MG63 (cell line): ENCODE measurements at regions not wholly inside any gene's neighbourhood (a gene's known extent, or its start where the extent isn't known, plus 50 kb on each side); places are given as distances from the start of the nearest gene placed in this dataset.
"Not testable (repeated sequence)": the region's sequence is repeated elsewhere in the genome, so short reads cannot be mapped to it uniquely, and the experiment has no call there.

Experiments used
- DNase-seq: peaks from one replicate; pipeline ENCODE4 v3.0.0-alpha.2; 2020
- H3K27me3 ChIP-seq: fragments of 250-450 bp; sonication (Bioruptor Pico); 2 replicates; pipeline ENCODE4 v1.5.1; 2020; ENCODE audit warnings: mild to moderate bottlenecking, moderate library complexity
- H3K36me3 ChIP-seq: fragments of 250-450 bp; sonication (Bioruptor Pico); 2 replicates; pipeline ENCODE4 v1.5.1; 2020; ENCODE audit warnings: mild to moderate bottlenecking, moderate library complexity
- H3K4me3 ChIP-seq: fragments of 250-450 bp; sonication (Bioruptor Pico); 2 replicates; pipeline ENCODE4 v1.5.1; 2020; ENCODE audit warnings: mild to moderate bottlenecking, moderate library complexity
- H3K9me3 ChIP-seq: fragments of 250-450 bp; sonication (Bioruptor Pico); 2 replicates; pipeline ENCODE4 v1.5.1; 2020; ENCODE audit warnings: mild to moderate bottlenecking, moderate library complexity

DNA sequence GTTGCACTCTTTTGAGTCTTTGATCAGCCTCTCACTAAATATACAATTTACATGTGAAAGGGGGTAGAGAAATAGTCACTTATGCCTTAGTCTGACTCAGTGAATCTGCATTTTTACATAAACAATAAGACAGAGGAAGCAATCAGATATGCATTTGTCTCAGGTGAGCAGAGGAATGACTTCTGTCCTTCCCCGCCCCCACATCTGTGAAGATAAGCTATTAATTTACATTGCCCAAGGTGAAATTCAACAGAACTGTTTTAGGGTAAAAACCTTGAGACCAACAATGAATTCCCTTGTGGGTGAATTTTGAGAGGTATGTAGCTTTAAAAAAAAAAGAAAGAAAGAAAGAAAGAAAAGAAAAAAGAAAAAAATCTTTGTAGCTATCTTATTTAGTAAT lies 1302.9 kb upstream of the ACVR2A start:
- H3K9me3 ChIP-seq: no peaks in the 10 kb centered on the region
- DNase-seq: no peak
- no peaks in the 10 kb centered on the region for H3K36me3 ChIP-seq
- no peak overlapping the region for H3K4me3 ChIP-seq
- H3K27me3 ChIP-seq: no peaks in the 10 kb centered on the region

DNA sequence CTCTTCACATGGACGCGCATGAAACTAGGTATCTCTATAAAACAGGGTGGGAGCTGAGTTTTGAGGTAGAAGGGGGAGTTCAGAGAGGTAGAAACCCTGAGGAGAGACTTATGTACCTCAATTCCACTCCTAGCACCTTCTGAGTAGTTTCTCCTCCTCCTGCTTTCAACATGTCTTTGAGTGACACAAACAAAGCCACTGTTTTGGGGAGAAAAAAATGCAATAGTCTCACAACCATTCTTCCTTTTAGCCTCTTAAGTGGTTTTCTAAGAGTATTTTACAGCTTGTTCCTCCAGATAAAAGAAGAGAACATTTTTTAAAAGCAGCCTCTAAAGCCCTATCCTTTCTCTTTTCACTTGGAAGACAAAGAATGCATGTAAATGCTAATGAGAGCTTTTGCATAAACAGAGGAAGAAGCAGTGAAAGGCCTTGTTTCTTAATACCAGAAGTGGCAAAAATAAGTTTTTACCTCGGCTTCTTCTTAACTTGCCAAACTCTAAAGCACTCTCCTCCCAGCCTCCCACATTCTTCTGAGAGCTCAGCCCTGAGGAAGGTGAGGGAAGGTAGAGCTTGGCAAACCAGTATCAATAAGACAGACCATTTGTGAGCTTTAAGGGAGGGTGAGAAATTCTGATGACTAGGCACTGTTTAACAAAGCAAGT lies 1304.4 kb upstream of the ACVR2A start:
- no peaks in the 10 kb centered on the region for H3K36me3 ChIP-seq
- H3K9me3 ChIP-seq: no peaks in the 10 kb centered on the region
- no peak overlapping the region for H3K4me3 ChIP-seq

DNA sequence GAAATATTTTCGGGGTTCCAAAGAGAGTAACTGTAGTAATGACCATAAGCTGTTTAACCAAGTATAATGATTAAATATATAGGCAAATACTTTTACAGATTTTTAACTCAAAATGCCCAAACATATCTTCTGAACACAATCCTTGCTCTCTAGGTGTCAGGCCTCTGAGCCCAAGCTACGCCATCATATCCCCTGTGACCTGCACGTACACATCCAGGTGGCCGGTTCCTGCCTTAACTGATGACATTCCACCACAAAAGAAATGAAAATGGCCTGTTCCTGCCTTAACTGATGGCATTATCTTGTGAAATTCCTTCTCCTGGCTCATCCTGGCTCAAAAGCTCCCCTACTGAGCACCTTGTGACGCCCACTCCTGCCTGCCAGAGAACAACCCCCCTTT lies 1305.1 kb upstream of the ACVR2A start:
- not testable (repeated sequence) for DNase-seq, H3K27me3 ChIP-seq, H3K36me3 ChIP-seq, H3K9me3 ChIP-seq, H3K4me3 ChIP-seq

More for the DNA sequence above, 1304.4 kb upstream of the ACVR2A start:
- no peak for DNase-seq
- H3K27me3 ChIP-seq: no peaks in the 10 kb centered on the region

DNA sequence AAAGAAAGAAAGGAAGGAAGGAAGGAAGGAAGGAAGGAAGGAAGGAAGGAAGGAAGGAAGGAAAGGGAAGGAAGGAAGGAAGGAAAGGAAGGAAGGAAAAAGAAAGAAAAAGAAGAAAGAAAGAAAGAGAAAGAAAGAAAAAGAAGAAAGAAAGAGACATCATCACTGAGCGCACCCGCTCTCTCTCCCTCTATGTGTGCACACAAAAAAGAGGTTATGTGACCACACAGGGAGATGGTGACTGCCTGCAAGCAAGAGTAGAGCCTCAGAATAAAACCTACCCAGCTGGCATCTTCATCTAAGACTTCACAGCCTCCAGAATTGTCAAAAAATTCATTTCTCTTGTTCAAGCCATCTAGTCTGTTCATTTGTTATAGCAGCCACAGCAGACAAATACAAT lies 1307.4 kb upstream of the ACVR2A start:
- Histone ChIP-seq H3K27me3 (no peaks in the 10 kb centered on the region), H3K4me3 (no peak overlapping the region), H3K9me3 (no peaks in the 10 kb centered on the region), H3K36me3 (no peaks in the 10 kb centered on the region)
- no peak for DNase-seq

DNA sequence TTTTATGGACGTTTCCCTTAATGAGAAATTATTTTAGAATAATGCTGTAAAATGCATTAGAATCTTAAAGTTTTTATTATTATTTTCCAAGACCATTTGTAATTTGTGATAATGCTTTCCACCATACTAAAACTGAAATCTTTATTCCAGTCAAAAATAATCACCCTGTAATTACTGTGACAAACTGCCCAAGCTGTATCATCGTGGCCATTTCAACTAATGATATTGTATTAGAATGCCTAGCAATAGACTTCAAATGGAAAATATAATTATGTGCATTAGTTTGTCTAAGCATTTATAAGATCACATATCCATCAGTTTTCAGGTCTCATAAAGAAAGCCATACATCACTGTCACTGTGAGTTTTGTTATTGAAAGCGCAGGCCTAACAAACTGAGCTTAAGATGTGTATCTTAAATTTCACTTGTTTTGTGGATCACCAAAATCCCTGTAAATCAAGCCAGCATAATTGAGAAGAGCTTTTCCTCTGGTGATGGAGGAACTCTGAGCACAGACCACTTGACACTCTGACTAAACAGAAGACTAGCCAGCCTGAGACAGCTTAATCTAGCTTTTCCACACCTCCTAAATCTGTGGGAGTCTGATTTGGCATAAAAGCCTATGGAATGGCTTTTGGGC lies 1312.2 kb upstream of the ACVR2A start:
- Histone ChIP-seq H3K4me3 (no peak overlapping the region), H3K36me3 (no peaks in the 10 kb centered on the region), H3K9me3 (no peaks in the 10 kb centered on the region), H3K27me3 (no peaks in the 10 kb centered on the region)
- no peak for DNase-seq

DNA sequence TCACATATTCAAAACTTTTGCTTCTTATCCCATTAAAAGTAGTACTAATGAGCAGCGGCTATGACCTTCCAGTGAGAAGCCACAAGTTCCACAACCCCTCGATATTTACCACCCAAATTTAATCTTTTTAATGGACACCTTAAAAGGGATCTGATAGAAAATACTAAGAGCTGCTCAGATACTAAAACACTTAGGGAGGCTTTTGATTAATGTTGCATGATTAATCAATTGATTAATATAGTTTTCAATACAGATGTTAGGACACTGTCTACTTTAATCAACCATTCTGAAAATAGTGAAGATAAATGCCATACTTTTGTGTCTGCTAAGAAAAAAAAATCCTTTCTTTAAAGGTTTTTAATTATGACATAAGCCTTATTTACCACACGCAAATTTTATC lies 1312.8 kb upstream of the ACVR2A start:
- Histone ChIP-seq H3K9me3 (no peaks in the 10 kb centered on the region), H3K36me3 (no peaks in the 10 kb centered on the region)
- DNase-seq: no peak

DNA sequence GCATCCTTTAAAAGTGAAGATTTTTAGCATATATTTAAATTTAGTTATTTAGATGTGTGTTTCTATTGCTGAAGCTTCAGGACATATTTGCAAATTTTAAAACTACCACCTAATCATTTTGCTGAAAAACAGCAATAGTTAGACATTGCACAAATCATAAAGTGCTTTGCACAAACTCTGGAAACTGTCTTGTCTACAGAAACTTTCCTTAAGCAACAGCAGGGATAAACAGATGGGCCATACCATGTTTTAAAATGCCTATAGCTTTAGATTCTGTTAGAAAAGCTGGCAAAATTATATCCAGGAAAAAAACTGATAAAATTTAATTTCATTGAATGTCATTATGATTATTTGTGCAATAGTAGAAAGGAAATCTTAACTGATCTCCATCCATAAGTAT lies 1313.9 kb upstream of the ACVR2A start:
- no peak for DNase-seq
- Histone ChIP-seq H3K36me3 (no peaks in the 10 kb centered on the region), H3K9me3 (no peaks in the 10 kb centered on the region), H3K4me3 (no peak overlapping the region), H3K27me3 (no peaks in the 10 kb centered on the region)

More for the DNA sequence above, 1312.8 kb upstream of the ACVR2A start:
- H3K27me3 ChIP-seq: no peaks in the 10 kb centered on the region
- H3K4me3 ChIP-seq: no peak overlapping the region

DNA sequence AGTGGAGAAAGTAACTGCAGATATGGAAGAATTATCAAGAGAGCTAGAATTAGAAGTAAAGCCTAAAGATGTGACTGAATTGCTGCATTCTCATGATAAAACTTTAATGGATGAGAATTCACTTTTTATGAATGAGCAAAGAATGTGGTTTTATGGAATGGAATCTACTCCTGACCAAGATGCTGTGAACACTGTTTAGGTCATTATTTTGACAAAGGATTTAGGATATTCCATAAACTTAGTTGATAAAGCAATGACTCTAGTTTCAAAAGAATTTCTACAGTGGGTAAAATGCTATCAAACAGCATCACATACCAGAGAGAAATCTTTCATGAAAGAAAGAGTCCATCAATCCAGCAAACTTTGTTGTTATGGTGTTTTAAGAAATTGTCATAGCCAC lies 1317.7 kb upstream of the ACVR2A start:
- DNase-seq: no peak

DNA sequence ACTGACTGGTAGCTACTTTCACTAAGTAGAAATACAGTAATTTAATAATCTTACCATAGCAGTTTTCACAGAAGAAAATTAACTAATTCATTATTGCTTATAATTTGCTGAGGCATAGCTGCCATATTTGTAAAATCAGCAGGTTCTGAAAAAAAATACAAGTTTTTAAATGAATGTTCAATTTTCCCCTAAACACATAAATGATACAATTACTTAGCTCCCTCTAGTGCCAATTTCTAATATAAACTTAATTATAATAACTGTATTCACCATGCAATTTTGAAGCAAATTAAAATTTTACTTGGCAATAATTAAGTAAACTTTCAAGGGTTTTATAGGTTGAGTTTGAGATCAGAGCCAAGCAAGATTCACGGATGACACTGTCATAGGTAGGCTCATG lies 1321.6 kb upstream of the ACVR2A start:
- Histone ChIP-seq H3K36me3 (no peaks in the 10 kb centered on the region), H3K9me3 (no peaks in the 10 kb centered on the region), H3K4me3 (no peak overlapping the region), H3K27me3 (no peaks in the 10 kb centered on the region)
- DNase-seq: no peak

More for the DNA sequence above, 1317.7 kb upstream of the ACVR2A start:
- no peaks in the 10 kb centered on the region for H3K9me3 ChIP-seq
- H3K27me3 ChIP-seq: no peaks in the 10 kb centered on the region
- H3K4me3 ChIP-seq: no peak overlapping the region
- no peaks in the 10 kb centered on the region for H3K36me3 ChIP-seq

DNA sequence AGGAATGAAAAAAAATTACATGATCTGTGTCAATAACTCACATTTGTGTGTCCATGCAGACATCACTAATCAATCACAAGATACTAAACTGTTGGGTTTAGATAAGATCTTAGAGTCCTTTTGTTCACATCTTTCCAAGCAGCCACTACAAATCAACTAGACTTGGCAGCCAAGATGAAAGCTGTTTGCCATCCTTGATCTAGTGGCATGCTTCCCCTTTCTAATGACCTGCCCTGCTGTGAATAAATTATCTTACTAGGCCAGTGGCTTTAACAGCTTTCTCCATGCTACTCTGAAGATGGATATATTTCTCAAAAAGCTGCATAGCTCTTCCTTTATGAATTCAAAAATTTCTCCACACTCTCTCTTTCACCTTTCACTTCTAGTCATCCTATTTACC lies 1338.0 kb upstream of the ACVR2A start:
- no peak for DNase-seq
- no peaks in the 10 kb centered on the region; the same call in 1 of the 2 replicates for H3K27me3 ChIP-seq
- no peaks in the 10 kb centered on the region for H3K36me3 ChIP-seq
- no peak overlapping the region for H3K4me3 ChIP-seq
- H3K9me3 ChIP-seq: no peaks in the 10 kb centered on the region

DNA sequence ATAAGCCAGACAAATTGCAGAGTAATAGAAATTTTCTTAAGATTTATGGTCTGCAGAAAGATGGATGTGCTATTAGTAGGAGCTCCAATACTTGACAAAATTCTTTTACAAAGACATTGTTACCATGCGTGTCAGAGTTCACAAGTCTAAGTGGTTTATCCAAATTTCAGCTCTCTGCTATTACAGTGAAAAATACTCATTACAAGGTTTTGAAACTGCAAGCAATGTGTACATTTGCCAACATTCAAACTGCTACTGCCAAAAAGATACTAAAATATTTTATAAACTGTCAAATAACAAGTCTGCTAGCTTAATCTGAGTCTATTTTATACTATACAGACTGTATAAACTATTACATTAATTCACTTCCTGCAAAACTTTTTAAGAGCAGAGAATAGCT lies 1341.5 kb upstream of the ACVR2A start:
- DNase-seq: no peak

DNA sequence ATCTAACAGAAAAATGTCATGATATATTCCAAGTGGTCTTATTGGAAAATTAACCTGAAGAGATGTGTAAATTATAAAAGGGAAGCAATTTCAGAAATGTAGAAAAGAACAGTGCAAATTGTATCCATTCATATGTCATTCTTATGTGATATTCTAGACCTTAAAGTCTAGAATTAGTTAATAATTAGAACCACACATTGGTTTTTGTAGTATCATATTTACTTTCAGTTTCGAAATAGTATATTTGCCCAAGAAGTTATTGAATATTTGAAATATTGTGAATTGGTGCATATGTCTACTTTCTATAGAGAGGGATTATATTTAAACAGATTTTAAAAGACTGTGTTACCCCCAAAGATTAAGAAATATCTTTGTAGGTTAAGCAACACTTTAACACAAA lies 1348.6 kb upstream of the ACVR2A start:
- no peak overlapping the region for H3K4me3 ChIP-seq
- no peaks in the 10 kb centered on the region for H3K27me3 ChIP-seq
- H3K9me3 ChIP-seq: no peaks in the 10 kb centered on the region
- no peak for DNase-seq
- H3K36me3 ChIP-seq: no peaks in the 10 kb centered on the region

More for the DNA sequence above, 1341.5 kb upstream of the ACVR2A start:
- Histone ChIP-seq H3K9me3 (no peaks in the 10 kb centered on the region), H3K36me3 (no peaks in the 10 kb centered on the region), H3K27me3 (no peaks in the 10 kb centered on the region; the same call in 1 of the 2 replicates), H3K4me3 (no peak overlapping the region)

DNA sequence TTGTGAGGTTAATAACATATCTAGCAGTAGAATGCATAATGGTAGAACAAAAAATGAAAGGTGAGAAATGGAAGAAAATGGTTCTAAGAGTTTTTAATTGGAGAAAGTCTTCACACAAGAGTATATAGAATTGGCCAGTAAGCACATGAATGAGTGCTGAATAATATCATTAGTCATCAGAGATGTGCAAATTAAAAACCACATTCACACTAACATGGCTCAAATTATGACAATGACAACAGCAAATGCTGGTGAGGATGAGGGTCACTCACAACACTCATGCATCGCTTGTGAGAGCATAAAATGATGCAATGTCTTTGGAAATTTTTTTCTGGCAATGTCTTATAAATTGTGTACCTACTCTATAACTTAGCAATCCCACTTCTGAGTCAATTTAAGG lies 1355.4 kb upstream of the ACVR2A start:
- H3K4me3 ChIP-seq: no peak overlapping the region
- no peaks in the 10 kb centered on the region for H3K9me3 ChIP-seq
- H3K36me3 ChIP-seq: no peaks in the 10 kb centered on the region
- DNase-seq: no peak
- H3K27me3 ChIP-seq: no peaks in the 10 kb centered on the region

DNA sequence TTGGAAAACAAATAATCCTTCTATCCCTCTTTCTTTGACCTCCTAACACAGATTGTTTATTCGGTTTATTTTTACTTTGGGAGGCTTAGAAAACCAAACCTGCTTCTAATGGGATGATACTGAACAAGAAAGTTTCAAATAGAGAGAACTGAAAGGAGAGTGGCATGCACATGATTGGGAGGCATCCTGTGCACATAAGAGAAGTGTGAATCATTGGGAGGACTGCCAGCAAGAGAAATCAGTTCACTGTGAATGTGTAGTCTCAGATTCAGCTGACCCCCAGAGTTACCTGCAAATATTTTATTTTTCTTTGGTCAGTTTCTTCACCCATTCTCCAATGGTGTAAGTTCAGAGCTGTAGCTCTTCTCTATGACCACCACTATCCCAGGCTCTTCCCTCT lies 1363.2 kb upstream of the ACVR2A start:
- H3K27me3 ChIP-seq: no peaks in the 10 kb centered on the region
- H3K36me3 ChIP-seq: no peaks in the 10 kb centered on the region
- peak; percentile 30 for DNase-seq
- H3K9me3 ChIP-seq: no peaks in the 10 kb centered on the region
- no peak overlapping the region for H3K4me3 ChIP-seq

DNA sequence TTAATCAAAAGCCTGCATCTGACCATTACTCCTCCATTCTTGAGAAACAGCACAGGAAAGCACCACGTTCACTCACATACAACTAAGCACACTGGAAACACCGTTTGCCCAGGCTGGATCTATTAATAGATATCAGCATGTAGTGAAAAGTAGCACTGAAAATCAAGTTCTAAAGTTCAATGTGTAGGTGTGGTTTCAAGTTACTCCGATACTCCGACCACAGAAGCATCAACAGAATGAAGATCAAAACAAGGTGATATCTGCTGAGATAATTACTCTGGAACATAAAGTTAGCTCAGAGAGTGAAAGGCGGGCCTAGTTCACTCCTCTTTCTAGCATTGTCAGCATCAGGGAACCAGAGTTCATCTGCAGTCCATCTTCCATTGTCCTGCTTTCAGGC lies 1367.4 kb upstream of the ACVR2A start:
- no peaks in the 10 kb centered on the region for H3K9me3 ChIP-seq
- no peaks in the 10 kb centered on the region for H3K36me3 ChIP-seq
- no peak overlapping the region for H3K4me3 ChIP-seq
- no peak for DNase-seq
- no peaks in the 10 kb centered on the region for H3K27me3 ChIP-seq

DNA sequence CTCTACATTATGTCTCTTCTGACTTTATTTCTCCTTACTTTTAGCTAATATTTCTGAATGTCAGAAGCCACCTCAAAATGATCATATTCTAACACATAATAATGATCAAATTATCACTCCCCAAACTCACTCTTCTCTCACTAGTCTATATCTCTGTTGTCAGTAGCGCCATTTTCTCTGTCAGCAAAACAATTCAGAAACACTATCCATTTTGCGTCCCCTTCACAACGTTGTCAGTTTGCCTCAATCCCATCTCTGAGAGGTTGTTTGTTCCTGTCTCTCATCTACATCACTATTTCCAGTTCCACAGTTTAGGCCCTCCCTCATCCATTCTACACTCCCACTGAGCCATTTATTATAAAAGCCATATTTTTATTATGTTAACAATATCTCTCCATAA lies 1376.3 kb upstream of the ACVR2A start:
- H3K27me3 ChIP-seq: no peaks in the 10 kb centered on the region
- DNase-seq: no peak
- no peaks in the 10 kb centered on the region for H3K9me3 ChIP-seq
- no peaks in the 10 kb centered on the region for H3K36me3 ChIP-seq
- no peak overlapping the region for H3K4me3 ChIP-seq

DNA sequence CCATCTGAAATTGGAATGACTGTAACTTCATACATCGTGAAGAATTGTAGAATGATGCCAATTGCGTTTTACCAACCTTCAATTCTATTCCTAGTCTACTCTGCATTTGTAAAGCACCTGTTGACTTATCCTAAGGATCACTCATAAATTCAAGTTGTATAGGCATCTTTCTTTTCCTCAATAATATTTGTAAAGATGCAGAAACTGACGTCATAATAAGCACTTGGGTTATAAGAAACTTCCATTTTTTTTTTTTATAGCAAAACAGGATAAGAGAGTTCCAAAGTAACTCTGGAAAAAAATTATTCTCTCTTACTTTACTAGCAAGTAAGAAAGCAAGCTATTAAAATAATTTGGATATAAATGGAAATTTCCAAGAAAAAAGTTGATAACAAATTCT lies 1377.4 kb upstream of the ACVR2A start:
- Histone ChIP-seq H3K36me3 (no peaks in the 10 kb centered on the region), H3K9me3 (0 out of 2 replicates have a peak, but pooled peaks cover 2% of the 10 kb centered on the region), H3K27me3 (no peaks in the 10 kb centered on the region), H3K4me3 (no peak overlapping the region)
- no peak for DNase-seq

DNA sequence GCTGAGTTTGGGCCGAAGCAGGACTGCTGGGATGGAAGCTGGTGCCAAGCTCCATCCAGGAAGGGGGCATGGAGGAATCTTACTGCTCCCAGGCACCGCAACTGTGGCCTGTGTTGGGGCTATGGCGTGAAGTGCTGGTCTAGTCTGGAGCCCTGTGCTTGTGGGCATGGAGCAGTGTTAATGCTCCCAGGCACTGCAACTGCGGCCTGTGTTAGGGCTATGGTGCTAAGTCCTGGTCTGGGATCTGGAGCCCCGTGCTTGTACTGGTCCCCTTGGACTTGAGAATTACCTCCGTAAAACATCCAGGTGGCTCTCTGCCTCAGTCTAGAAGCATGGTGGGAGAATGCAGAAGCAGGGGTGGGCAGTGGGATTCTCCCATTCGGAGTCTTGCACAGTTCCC lies 1379.4 kb upstream of the ACVR2A start:
- no peaks in the 10 kb centered on the region for H3K27me3 ChIP-seq
- H3K9me3 ChIP-seq: 0 out of 2 replicates have a peak, but pooled peaks cover 2% of the 10 kb centered on the region
- no peak for DNase-seq
- H3K36me3 ChIP-seq: no peaks in the 10 kb centered on the region
- H3K4me3 ChIP-seq: no peak overlapping the region
